AG04450 (cell line): ENCODE measurements at regions not wholly inside any gene's neighbourhood (a gene's known extent, or its start where the extent isn't known, plus 50 kb on each side); places are given as distances from the start of the nearest gene placed in this dataset.
A peak's percentile ranks its signal among the peaks of the same experiment; 100 is the strongest.

Source experiments
- CTCF ChIA-PET: fragments of 300-600, 350-600 bp; formaldehyde crosslinking; extraction: SDS; loops from one replicate; lab custom pipeline; 2022; ENCODE audit warnings: antibody characterized with exemption, inconsistent platforms; lab: Charles Lee
- POLR2A ChIA-PET: fragments of 350-600 bp; formaldehyde crosslinking; extraction: SDS; loops from one replicate; lab custom pipeline; 2021; ENCODE audit warnings: antibody characterized with exemption, inconsistent platforms; lab: Yijun Ruan, JAX
- DNase-seq: peaks from one replicate; pipeline ENCODE4 v3.0.0-alpha.2; 2011; ENCODE audit warnings: low read depth, low spot score
- H3K27ac ChIP-seq: one replicate; pipeline ENCODE4 v1.5.1; 2012; ENCODE audit warnings: low read depth, low read length, control low read depth
- H3K27me3 ChIP-seq: one replicate; pipeline ENCODE4 v1.6.0; 2012; ENCODE audit warnings: low read length; ENCODE audit not compliant: control insufficient read depth, insufficient read depth
- H3K4me3 ChIP-seq: 2 replicates; pipeline ENCODE4 v1.5.1; 2011; ENCODE audit warnings: mild to moderate bottlenecking, low read depth, low read length, control low read depth
- H3K9me3 ChIP-seq: 2 replicates; pipeline ENCODE4 v1.5.1; 2012; ENCODE audit warnings: low read length; ENCODE audit not compliant: control insufficient read depth, insufficient read depth
- TF ChIP-seq, protein P1 (sequence below): IDR thresholded peaks from 2 replicates; pipeline ENCODE4 v1.5.1; 2011; ENCODE audit warnings: low read depth, low read length, control low read depth, inconsistent platforms

DNA sequence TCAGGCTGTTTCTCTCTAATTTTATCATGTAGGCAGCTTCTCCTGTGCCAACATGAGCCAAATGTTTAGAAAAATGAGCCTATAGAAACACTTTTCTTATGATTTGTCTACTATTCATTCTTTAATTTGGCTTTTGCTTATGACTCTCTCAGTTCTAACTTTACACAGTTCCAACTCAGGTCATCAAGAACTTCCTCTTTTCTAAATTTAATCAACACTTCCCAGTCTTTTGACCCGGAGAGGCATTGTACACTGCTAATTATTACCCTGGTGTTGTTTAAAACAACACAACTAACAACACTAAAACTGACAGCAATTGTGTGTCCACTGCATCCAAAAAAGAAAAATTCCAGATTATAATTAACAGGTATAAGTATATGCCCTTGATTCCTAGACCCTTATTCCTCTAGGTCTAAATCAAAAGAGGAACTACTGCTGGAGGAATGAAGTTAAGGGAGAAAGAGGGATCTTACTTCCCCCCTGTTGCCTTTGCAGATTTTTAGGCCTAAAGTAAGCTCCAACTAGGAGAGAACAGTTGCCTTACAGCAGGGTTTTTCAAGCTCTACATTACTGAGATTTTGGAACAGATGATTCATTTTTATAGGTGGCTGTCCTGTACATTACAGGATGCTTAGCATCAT is 332.2 kb upstream of the GOLIM4 start:
- Histone ChIP-seq H3K27ac (no peak overlapping the region), H3K27me3 (no peaks in the 10 kb centered on the region), H3K9me3 (no peaks in the 10 kb centered on the region), H3K4me3 (no peak overlapping the region)
- no peak for DNase-seq
- CTCF ChIA-PET: no interaction called here
- TF ChIP-seq, protein P1, sequence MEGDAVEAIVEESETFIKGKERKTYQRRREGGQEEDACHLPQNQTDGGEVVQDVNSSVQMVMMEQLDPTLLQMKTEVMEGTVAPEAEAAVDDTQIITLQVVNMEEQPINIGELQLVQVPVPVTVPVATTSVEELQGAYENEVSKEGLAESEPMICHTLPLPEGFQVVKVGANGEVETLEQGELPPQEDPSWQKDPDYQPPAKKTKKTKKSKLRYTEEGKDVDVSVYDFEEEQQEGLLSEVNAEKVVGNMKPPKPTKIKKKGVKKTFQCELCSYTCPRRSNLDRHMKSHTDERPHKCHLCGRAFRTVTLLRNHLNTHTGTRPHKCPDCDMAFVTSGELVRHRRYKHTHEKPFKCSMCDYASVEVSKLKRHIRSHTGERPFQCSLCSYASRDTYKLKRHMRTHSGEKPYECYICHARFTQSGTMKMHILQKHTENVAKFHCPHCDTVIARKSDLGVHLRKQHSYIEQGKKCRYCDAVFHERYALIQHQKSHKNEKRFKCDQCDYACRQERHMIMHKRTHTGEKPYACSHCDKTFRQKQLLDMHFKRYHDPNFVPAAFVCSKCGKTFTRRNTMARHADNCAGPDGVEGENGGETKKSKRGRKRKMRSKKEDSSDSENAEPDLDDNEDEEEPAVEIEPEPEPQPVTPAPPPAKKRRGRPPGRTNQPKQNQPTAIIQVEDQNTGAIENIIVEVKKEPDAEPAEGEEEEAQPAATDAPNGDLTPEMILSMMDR: no peak
- POLR2A ChIA-PET: no interaction called here

- ChIA-PET POLR2A (no interaction called here), CTCF (no interaction called here)
Measured at GRCh38 chr3:168427156-168427555, 331.4 kb upstream of the GOLIM4 start.

GRCh38 chr3:168425936-168426595 is 330.3 kb upstream of the GOLIM4 start:
- Histone ChIP-seq H3K27ac (no peak overlapping the region), H3K27me3 (no peaks in the 10 kb centered on the region), H3K9me3 (no peaks in the 10 kb centered on the region), H3K4me3 (no peak overlapping the region)
- ChIA-PET POLR2A (no interaction called here), CTCF (no interaction called here)
- TF ChIP-seq, protein P1: no peak
- no peak for DNase-seq

More at GRCh38 chr3:168427156-168427555, 331.4 kb upstream of the GOLIM4 start:
- TF ChIP-seq, protein P1: no peak
- Histone ChIP-seq H3K27me3 (no peaks in the 10 kb centered on the region), H3K4me3 (no peak overlapping the region), H3K9me3 (no peaks in the 10 kb centered on the region), H3K27ac (no peak overlapping the region)
- no peak for DNase-seq

- POLR2A ChIA-PET: no interaction called here
- no peak overlapping the region for H3K27ac ChIP-seq
- DNase-seq: peak; percentile 46
Measured at GRCh38 chr3:168424059-168424734, 328.5 kb upstream of the GOLIM4 start.

More at GRCh38 chr3:168424059-168424734, 328.5 kb upstream of the GOLIM4 start:
- TF ChIP-seq, protein P1: no peak
- Histone ChIP-seq H3K27me3 (no peaks in the 10 kb centered on the region), H3K9me3 (no peaks in the 10 kb centered on the region), H3K4me3 (no peak overlapping the region)
- CTCF ChIA-PET: interaction anchor here (1.5 kb wide), 1 partner anchor 212 kb away, joined by 3 read pairs; no protein-coding TSS in a partner anchor
